Coronary artery (tissue), 2 donors: ENCODE measurements at regions not wholly inside any gene's neighbourhood (a gene's known extent, or its start where the extent isn't known, plus 50 kb on each side); places are given as distances from the start of the nearest gene placed in this dataset.
"Not testable (repeated sequence)": the region's sequence is repeated elsewhere in the genome, so short reads cannot be mapped to it uniquely, and the experiment has no call there.

Source experiments
- DNase-seq: peaks from one replicate; pipeline ENCODE4 v3.0.0-alpha.2; 2017; ENCODE audit warnings: low spot score
- H3K27ac ChIP-seq, 2 donors: fragments of 200-600 bp; sonication (generic); one replicate each; pipeline ENCODE4 v1.5.1; 2016 to 2019
- H3K4me3 ChIP-seq: fragments of 200-600 bp; sonication (generic); 2 replicates; pipeline ENCODE4 v1.5.1; 2016; ENCODE audit warnings: mild to moderate bottlenecking, moderate library complexity

- not testable (repeated sequence) for H3K27ac ChIP-seq, H3K4me3 ChIP-seq, DNase-seq
Measured at GRCh38 chr10:47647523-47648101, 115.8 kb downstream of the SYT15B start.

DNA sequence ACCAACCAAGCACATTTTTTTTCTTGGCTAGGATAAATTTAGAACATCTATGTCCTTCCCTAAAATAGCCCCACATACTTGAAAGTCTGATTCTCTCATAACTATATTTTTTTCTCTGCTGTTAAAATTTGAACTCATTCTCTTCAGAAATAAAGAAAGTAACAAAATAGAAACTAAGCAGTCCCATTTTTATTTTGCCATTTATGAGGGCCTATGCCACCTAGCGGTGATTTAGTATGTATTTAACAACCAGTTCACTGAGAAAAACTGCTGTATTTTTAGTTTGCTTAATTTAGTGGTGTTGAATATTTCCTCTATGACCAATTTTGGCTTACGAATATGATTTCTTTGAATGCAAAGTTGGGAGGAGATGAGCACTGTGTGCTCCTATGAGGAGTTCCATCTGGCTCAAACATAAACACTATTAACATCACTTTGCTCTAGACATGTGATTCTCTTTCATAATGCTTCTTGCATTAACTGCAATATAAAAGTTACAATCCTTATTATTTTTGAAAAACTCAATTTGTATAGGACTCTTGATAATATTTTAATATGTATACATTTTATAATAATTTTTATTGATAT lies 116.6 kb downstream of the SYT15B start:
- not testable (repeated sequence) for H3K4me3 ChIP-seq, DNase-seq

DNA sequence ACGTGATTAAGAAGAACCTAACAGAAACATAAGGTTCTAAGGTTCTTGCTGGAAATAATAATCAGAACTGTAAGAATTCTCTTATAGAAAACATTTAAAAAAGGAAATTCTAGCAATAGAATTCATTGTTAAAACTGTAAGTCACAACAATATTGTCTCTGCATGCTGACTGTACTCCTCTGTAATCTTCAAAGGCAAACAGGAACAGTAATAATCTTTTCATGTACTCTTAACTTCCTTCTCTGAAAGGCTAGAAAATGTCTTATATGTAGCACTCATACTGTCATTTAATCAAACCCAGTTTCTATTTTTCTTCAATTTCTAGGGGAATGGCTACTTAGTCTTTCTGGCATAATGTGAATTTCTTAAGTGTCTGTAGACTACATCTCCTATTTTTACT lies 103.5 kb upstream of the AGAP9 start:
- not testable (repeated sequence) for H3K4me3 ChIP-seq, DNase-seq, H3K27ac ChIP-seq

More for the DNA sequence above, 116.6 kb downstream of the SYT15B start:
- H3K27ac ChIP-seq: not testable (repeated sequence)

DNA sequence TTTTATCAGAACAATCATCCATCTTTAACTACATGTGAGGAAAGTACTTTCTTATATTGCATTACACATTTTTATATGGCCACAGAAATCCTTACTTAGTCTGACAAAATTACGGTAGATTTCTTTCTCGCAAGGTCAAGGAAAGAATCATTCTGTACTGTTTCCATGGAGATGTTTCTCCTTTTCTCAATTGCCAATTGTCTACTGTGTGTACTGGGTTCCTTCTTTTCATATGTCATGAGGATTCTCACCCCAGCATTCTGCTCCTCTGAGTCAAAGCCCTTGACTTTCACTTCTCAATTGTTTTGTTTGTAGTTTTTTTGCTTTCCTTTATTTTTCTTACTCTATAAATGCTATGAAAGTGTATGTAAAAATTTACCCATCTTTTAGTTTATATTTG lies 99.3 kb upstream of the AGAP9 start:
- DNase-seq, H3K27ac ChIP-seq, H3K4me3 ChIP-seq: not testable (repeated sequence)

DNA sequence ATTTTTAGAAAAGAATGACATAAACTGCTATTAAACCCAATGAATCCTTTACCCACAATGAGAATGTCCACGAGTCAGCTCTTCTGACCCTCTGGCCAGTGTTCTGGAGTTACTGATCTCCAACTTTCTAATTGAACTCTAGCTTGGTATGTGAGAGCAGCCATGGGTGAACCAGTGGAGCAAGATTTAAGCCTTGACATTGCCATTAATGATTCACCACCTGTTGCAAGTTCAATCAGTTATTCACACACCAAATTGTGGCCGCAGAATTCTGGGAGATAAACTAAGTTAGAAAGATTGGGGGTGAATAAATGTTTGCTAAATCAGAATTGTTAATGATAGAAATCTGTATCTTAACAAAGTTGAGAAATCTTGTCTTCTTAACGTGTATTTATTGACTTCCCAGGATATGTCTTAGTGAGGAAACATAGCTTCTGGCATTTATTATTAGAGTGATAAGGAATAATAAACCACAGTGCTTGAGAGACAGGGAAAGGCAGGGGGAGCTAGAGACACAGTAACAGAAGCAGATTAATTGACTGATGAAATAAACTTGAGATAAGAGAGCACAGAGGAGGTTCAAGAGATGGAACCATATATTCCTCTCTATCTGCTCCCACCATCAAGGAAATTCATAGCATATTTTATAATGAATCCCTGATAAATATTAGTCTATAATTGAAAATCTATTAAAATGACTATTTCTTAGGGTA lies 96.0 kb upstream of the AGAP9 start:
- not testable (repeated sequence) for DNase-seq, H3K27ac ChIP-seq, H3K4me3 ChIP-seq

DNA sequence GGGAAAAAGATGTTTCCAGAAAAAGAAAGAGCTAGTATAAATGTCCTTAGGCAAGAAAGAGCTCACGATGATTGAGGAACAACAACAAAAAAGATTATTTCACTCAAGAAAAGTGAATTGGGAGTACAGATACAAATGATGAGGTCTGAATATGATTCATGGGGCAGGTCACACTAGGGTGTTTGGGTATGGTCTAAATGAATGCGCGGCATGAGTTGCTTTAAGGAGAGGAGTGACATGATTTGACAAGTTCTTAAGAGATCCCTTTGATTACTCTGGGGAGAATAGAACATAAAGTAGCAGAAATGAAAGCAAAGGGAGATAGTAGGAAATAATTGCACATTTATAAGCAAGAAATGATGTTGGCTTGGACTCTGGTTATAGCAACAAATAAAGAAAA lies 85.9 kb upstream of the AGAP9 start:
- not testable (repeated sequence) for DNase-seq, H3K27ac ChIP-seq

GRCh38 chr10:47605791-47606773 lies 82.6 kb upstream of the AGAP9 start:
- H3K27ac ChIP-seq, H3K4me3 ChIP-seq, DNase-seq: not testable (repeated sequence)

More for the DNA sequence above, 85.9 kb upstream of the AGAP9 start:
- H3K4me3 ChIP-seq: not testable (repeated sequence)

DNA sequence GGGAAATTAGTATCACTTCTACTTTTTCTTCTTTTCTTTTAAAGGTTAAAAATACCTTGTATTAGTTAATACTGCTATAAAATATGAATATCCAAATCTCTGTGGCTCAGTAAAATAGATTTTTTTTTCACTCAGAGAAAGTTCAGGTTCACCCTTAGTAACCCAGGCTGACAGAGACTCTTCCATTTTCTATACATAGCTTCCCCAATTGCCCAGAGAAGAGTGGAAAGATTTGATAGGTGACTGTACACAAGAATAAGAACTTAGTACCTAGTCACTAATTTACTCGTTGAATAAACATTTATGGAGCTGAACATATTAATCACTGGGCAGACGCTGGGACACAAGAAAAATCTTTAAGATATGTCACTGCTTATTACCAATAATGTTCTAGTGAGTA lies 77.2 kb upstream of the AGAP9 start:
- DNase-seq, H3K4me3 ChIP-seq, H3K27ac ChIP-seq: not testable (repeated sequence)

GRCh38 chr10:47600127-47600526 lies 76.7 kb upstream of the AGAP9 start:
- not testable (repeated sequence) for H3K27ac ChIP-seq, DNase-seq, H3K4me3 ChIP-seq

- not testable (repeated sequence) for H3K27ac ChIP-seq, H3K4me3 ChIP-seq, DNase-seq
Measured at GRCh38 chr10:47599657-47600056, 76.2 kb upstream of the AGAP9 start.

GRCh38 chr10:47593805-47594204 lies 70.4 kb upstream of the AGAP9 start:
- not testable (repeated sequence) for H3K4me3 ChIP-seq, H3K27ac ChIP-seq, DNase-seq

GRCh38 chr10:47593129-47593528 lies 69.7 kb upstream of the AGAP9 start:
- DNase-seq, H3K4me3 ChIP-seq, H3K27ac ChIP-seq: not testable (repeated sequence)

DNA sequence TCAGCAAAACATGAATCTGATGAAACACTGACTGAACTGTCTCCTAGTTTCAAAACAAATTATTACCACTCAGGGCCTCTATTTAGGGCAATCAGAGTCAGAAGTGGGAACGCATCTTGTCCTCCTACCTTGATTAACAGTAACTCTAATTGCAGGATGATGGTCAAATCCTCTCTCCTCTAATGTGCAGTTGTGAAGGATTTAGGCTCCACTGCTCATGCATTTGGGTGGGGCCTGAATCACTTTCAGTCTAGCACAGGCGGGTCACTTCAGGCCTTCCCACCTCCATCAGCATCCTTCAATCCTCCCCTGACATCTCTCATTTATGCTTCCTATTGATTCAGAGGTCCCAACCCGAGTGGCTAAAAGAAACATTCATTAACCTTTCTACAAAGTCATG lies 67.5 kb upstream of the AGAP9 start:
- DNase-seq, H3K27ac ChIP-seq, H3K4me3 ChIP-seq: not testable (repeated sequence)

DNA sequence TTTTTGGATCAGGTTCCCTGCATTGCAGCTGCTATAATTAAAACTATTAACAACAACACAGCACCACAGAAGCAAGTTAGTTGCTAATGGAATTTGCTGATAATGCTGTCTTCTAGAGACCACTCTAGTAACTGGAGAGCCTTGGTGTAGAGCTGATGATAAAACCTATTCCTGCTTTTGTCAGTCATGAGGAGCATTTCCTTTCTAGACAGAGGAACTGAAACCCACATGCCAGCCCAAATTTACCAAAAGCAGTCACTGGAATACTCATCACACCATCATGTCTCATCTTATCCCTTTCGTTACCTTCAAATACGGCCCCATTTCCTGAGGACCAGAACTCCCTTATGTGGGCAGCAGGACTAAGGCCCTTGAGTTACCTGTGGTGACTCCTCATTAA lies 67.1 kb upstream of the AGAP9 start:
- not testable (repeated sequence) for H3K4me3 ChIP-seq, DNase-seq, H3K27ac ChIP-seq

- H3K27ac ChIP-seq, DNase-seq, H3K4me3 ChIP-seq: not testable (repeated sequence)
Measured at GRCh38 chr10:47582051-47582450, 58.6 kb upstream of the AGAP9 start.

- not testable (repeated sequence) for DNase-seq, H3K27ac ChIP-seq, H3K4me3 ChIP-seq
Measured at GRCh38 chr10:47580063-47580462, 56.6 kb upstream of the AGAP9 start.

- H3K27ac ChIP-seq, DNase-seq: not testable (repeated sequence)
Measured at GRCh38 chr10:47578547-47578946, 55.1 kb upstream of the AGAP9 start.

More at GRCh38 chr10:47578547-47578946, 55.1 kb upstream of the AGAP9 start:
- not testable (repeated sequence) for H3K4me3 ChIP-seq
